A549 (cell line): ENCODE measurements at regions not wholly inside any gene's neighbourhood (a gene's known extent, or its start where the extent isn't known, plus 50 kb on each side); places are given as distances from the start of the nearest gene placed in this dataset.

ENCODE experiments used
- ATAC-seq, 2 experiments: fragments of 200-7000 bp in 1 of 2; fragments of >200 bp in 1 of 2; cut with Nextera tagmentation in 1 of 2; cut with Tn5 transposase in 1 of 2; 3 replicates each; pipeline versions ENCODE4 v1.8.0 to v1.9.1; 2018 to 2020; ENCODE audit warnings: mild to moderate bottlenecking in 1 of 2, moderate library complexity in 1 of 2
- CTCF ChIA-PET: fragments of 300-600 bp; sonication (Branson Sonifier 250); formaldehyde crosslinking; extraction: SDS; loops from one replicate; lab custom pipeline; 2021; ENCODE audit warnings: antibody characterized with exemption, inconsistent platforms; lab: Yijun Ruan, JAX
- POLR2A ChIA-PET: fragments of 350-600 bp; formaldehyde crosslinking; extraction: SDS; loops from one replicate; lab custom pipeline; 2021; ENCODE audit warnings: antibody characterized with exemption, inconsistent platforms; lab: Yijun Ruan, JAX
- DNase-seq, 2 experiments: peaks; one replicate each; pipeline versions ENCODE4 v3.0.0 to v3.0.0-alpha.2; 2011 to 2016; ENCODE audit warnings: low read depth in 1 of 2, low spot score in 1 of 2
- FAIRE-seq: peaks from 2 replicates; lab custom pipeline; 2011; peaks lifted over from hg19 to GRCh38; lab: Jason Lieb, UNC
- H3K27ac ChIP-seq, 2 experiments: fragments of >200 bp; sonication (Bioruptor Twin); formaldehyde crosslinking; 3 replicates each; pipeline ENCODE4 v1.5.1; 2016 to 2017
- H3K4me1 ChIP-seq: fragments of >200 bp; sonication (Bioruptor Twin); formaldehyde crosslinking; 3 replicates; pipeline ENCODE4 v1.6.1; 2016
- H3K4me2 ChIP-seq: fragments of >200 bp; sonication (Bioruptor Twin); formaldehyde crosslinking; 3 replicates; pipeline ENCODE4 v1.6.1; 2016
- H3K4me3 ChIP-seq: fragments of >200 bp; sonication (Bioruptor Twin); formaldehyde crosslinking; 3 replicates; pipeline ENCODE4 v1.5.1; 2016
- H3K9me3 ChIP-seq: fragments of >200 bp; sonication (Bioruptor Twin); formaldehyde crosslinking; 3 replicates; pipeline ENCODE4 v1.6.1; 2016
- ATOH8 ChIP-seq: fragments of 250-450 bp; sonication (Bioruptor Pico); IDR thresholded peaks from 2 replicates; pipeline ENCODE4 v1.5.0; 2020; ENCODE audit warnings: low read depth, mild to moderate bottlenecking, moderate library complexity
- CEBPB ChIP-seq, 2 experiments: fragments of >200 bp in 1 of 2; sonication (Bioruptor Twin) in 1 of 2; formaldehyde crosslinking in 1 of 2; IDR thresholded peaks; 2 replicates each; pipeline ENCODE4 v1.6.1; 2012 to 2016
- ELK1 ChIP-seq: fragments of 150-350 bp; IDR thresholded peaks from 2 replicates; pipeline ENCODE4 v1.6.1; 2014; ENCODE audit warnings: low read depth, mild to moderate bottlenecking, low read length
- EP300 ChIP-seq, 2 experiments: fragments of >200 bp; sonication (Bioruptor Twin); formaldehyde crosslinking; IDR thresholded peaks; 2 replicates in 1 of 2; 3 replicates in 1 of 2; pipeline ENCODE4 v1.6.1; 2016 to 2017
- FOSL2 ChIP-seq, 2 experiments: fragments of 450-650 bp in 1 of 2; fragments of >200 bp in 1 of 2; sonication (Bioruptor Twin) in 1 of 2; formaldehyde crosslinking; IDR thresholded peaks; 2 replicates each; pipeline versions ENCODE4 v1.5.0 to v1.6.1; 2016 to 2020; ENCODE audit warnings: mild to moderate bottlenecking in 1 of 2, moderate library complexity in 1 of 2
- GATA3 ChIP-seq: IDR thresholded peaks from 2 replicates; pipeline ENCODE4 v1.6.1; 2012; ENCODE audit warnings: borderline replicate concordance
- HOXB13 ChIP-seq: fragments of 250-450 bp; sonication (Bioruptor Pico); IDR thresholded peaks from 2 replicates; pipeline ENCODE4 v1.5.0; 2020; ENCODE audit warnings: low read depth, mild to moderate bottlenecking, moderate library complexity
- HOXB5 ChIP-seq: fragments of 250-450 bp; sonication (Bioruptor Pico); IDR thresholded peaks from 2 replicates; pipeline ENCODE4 v1.5.0; 2020; ENCODE audit warnings: mild to moderate bottlenecking, moderate library complexity
- JUN ChIP-seq, 2 experiments: fragments of >200 bp; sonication (Bioruptor Twin); formaldehyde crosslinking; IDR thresholded peaks; 2 replicates in 1 of 2; 3 replicates in 1 of 2; pipeline ENCODE4 v1.6.1; 2016 to 2017
- JUNB ChIP-seq: fragments of >200 bp; sonication (Bioruptor Twin); formaldehyde crosslinking; IDR thresholded peaks from 2 replicates; pipeline ENCODE4 v1.6.1; 2016
- MAZ ChIP-seq: fragments of 150-350 bp; IDR thresholded peaks from 2 replicates; pipeline ENCODE4 v1.6.1; 2014; ENCODE audit warnings: antibody characterized with exemption, low read depth, low read length, borderline replicate concordance
- NR3C1 ChIP-seq: fragments of >200 bp; sonication (Bioruptor Twin); formaldehyde crosslinking; IDR thresholded peaks from 3 replicates; pipeline ENCODE4 v1.6.1; 2017
- PBX3 ChIP-seq: IDR thresholded peaks from 2 replicates; pipeline ENCODE4 v1.6.1; 2012
- POLR2AphosphoS2 ChIP-seq: conservative IDR thresholded peaks from 2 replicates; pipeline ENCODE4 v1.6.1; 2012; ENCODE audit warnings: low read length, improper control_type of control experiment, inconsistent platforms
- RAD21 ChIP-seq, 2 experiments: fragments of >200 bp in 1 of 2; sonication (Bioruptor Twin) in 1 of 2; formaldehyde crosslinking in 1 of 2; IDR thresholded peaks in 1 of 2; conservative IDR thresholded peaks in 1 of 2; 2 replicates in 1 of 2; 3 replicates in 1 of 2; pipeline ENCODE4 v1.6.1; 2012 to 2018; ENCODE audit warnings: inconsistent platforms in 1 of 2
- SREBF2 ChIP-seq: fragments of 450-650 bp; IDR thresholded peaks from 2 replicates; pipeline ENCODE4 v1.6.1; 2014; ENCODE audit warnings: mild to moderate bottlenecking, moderate library complexity
- ZNF302 ChIP-seq: fragments of 250-450 bp; sonication (Bioruptor Pico); IDR thresholded peaks from 2 replicates; pipeline ENCODE4 v1.9.0; 2021; ENCODE audit warnings: inconsistent platforms, mild to moderate bottlenecking, moderate library complexity
- WGBS: methylation state at CpG from one replicate; pipeline ENCODE4 v1.1.6; 2017; ENCODE audit errors: missing lambda C conversion rate; 5-methylcytosine and 5-hydroxymethylcytosine counted together
- TF ChIP-seq, protein P1 (sequence below): fragments of >200 bp; sonication (Bioruptor Twin); formaldehyde crosslinking; IDR thresholded peaks from 3 replicates; pipeline ENCODE4 v1.5.1; 2016

DNA sequence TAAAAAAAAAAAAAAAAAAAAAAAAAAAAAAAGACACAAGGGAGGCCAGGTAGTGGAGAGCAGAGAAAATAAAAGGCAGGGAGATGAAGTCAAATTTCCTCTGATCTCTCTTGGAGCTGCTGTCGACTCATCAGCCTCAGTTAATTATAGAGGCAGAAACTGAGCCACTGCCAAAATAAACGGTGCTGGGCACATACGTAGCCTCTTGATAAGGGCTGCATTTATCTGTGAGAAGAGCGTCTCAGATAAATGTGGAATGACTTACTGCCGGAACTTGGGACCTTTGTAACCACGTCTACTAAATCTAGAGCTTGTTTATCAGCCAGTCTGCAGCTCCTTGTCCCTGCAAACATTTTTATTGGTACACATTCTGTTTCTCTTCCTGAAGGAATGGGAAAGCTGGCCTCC, 162.3 kb downstream of the BAMBI start:
- POLR2A ChIA-PET = no interaction called here
- ATAC-seq = peak in 1 of 2 experiments; percentile 51; a peak in 3 of 6 replicates

GRCh38 chr10:28840202-28840601, 162.9 kb downstream of the BAMBI start:
- H3K4me3 ChIP-seq = no peak overlapping the region
- WGBS = 81% methylated on average over 6 of the region's 6 CpGs
- peak overlapping the region; percentile 61 for H3K4me2 ChIP-seq
- CTCF ChIA-PET = interaction anchor here (0.8 to 3.3 kb wide), 4 partner anchors 32 to 210 kb away, joined by 3 to 15 read pairs (median 4); no protein-coding TSS in a partner anchor
- peaks cover 47% of the 10 kb centered on the region for H3K4me1 ChIP-seq
- no peak for TF ChIP-seq HOXB13 (CRISPR knock-in tag)
- peaks cover 13% of the 10 kb centered on the region for H3K9me3 ChIP-seq
- POLR2A ChIA-PET = no interaction called here
- FAIRE-seq = no peak
- ATAC-seq = no peak
- no peak for DNase-seq
- H3K27ac ChIP-seq = peak overlapping the region; percentile 36 to 55; a peak in 5 of 6 replicates

More for the DNA sequence above, 162.3 kb downstream of the BAMBI start:
- Histone ChIP-seq H3K9me3 (peaks cover 7% of the 10 kb centered on the region), H3K4me3 (no peak overlapping the region), H3K27ac (peak overlapping the region; percentile 36 to 55; a peak in 5 of 6 replicates)
- WGBS = 15% methylated on average over 6 of the region's 6 CpGs
- TF ChIP-seq NR3C1 (no peak), GATA3 (peak; percentile 35; the same call in 1 of the 2 replicates)
- TF ChIP-seq, all 56 proteins: peak for 1
- no peak for FAIRE-seq
- Histone ChIP-seq H3K4me1 (peaks cover 47% of the 10 kb centered on the region), H3K4me2 (peak overlapping the region; percentile 61)
- CTCF ChIA-PET = interaction anchor here (0.8 to 3.3 kb wide), 3 partner anchors 32 to 209 kb away, joined by 3 to 15 read pairs (median 4); no protein-coding TSS in a partner anchor
- peak in 1 of 2 experiments; percentile 69 for DNase-seq

- POLR2A ChIA-PET = interaction anchor here (0.7 kb wide), 1 partner anchor 87 kb away, joined by 3 read pairs; no protein-coding TSS in a partner anchor
- Histone ChIP-seq H3K9me3 (peaks cover 19% of the 10 kb centered on the region), H3K4me1 (peaks cover 47% of the 10 kb centered on the region), H3K27ac (peak overlapping the region; percentile 55 to 58), H3K4me2 (peak overlapping the region; percentile 61), H3K4me3 (no peak overlapping the region)
- CTCF ChIA-PET = interaction anchor here (0.6 to 3.3 kb wide), 4 partner anchors 34 to 150 kb away, joined by 3 to 15 read pairs (median 4); no protein-coding TSS in a partner anchor
- FAIRE-seq = no peak
- peak; percentile 32 to 66; a peak in 3 of 6 replicates for ATAC-seq
- DNase-seq = peak in 1 of 2 experiments; percentile 56
- 13% methylated on average over 4 of the region's 4 CpGs for WGBS
- TF ChIP-seq ZNF302 (CRISPR knock-in tag) (no peak), SREBF2 (no peak), ELK1 (no peak), EP300 (IDR thresholded peaks at IDR 0.05) (no peak), GATA3 (peak; percentile 68; the same call in 1 of the 2 replicates), PBX3 (no peak), JUNB (0 out of 2 replicates have a peak, but pooled peaks have one; percentile 33), MAZ (no peak), RAD21 (conservative IDR thresholded peaks at IDR 0.05 in 1 of 2, IDR thresholded peaks at IDR 0.05 in 1 of 2) (no peak), POLR2AphosphoS2 (no peak), CEBPB (IDR thresholded peaks at IDR 0.05) (no peak), HOXB5 (CRISPR knock-in tag) (no peak), FOSL2 (IDR thresholded peaks at IDR 0.05) (no peak), FOSL2 (CRISPR knock-in tag; IDR thresholded peaks at IDR 0.05) (peak; percentile 53), ATOH8 (CRISPR knock-in tag) (no peak), JUN (IDR thresholded peaks at IDR 0.05) (no peak)
- TF ChIP-seq, protein P1, sequence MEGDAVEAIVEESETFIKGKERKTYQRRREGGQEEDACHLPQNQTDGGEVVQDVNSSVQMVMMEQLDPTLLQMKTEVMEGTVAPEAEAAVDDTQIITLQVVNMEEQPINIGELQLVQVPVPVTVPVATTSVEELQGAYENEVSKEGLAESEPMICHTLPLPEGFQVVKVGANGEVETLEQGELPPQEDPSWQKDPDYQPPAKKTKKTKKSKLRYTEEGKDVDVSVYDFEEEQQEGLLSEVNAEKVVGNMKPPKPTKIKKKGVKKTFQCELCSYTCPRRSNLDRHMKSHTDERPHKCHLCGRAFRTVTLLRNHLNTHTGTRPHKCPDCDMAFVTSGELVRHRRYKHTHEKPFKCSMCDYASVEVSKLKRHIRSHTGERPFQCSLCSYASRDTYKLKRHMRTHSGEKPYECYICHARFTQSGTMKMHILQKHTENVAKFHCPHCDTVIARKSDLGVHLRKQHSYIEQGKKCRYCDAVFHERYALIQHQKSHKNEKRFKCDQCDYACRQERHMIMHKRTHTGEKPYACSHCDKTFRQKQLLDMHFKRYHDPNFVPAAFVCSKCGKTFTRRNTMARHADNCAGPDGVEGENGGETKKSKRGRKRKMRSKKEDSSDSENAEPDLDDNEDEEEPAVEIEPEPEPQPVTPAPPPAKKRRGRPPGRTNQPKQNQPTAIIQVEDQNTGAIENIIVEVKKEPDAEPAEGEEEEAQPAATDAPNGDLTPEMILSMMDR = no peak
These were observed 163.7 kb downstream of the BAMBI start for GRCh38 chr10:28840971-28841370.
